ENCODE measurements at regions not wholly inside any gene's neighbourhood (a gene's known extent, or its start where the extent isn't known, plus 50 kb on each side); places are given as distances from the start of the nearest gene placed in this dataset.

DNA sequence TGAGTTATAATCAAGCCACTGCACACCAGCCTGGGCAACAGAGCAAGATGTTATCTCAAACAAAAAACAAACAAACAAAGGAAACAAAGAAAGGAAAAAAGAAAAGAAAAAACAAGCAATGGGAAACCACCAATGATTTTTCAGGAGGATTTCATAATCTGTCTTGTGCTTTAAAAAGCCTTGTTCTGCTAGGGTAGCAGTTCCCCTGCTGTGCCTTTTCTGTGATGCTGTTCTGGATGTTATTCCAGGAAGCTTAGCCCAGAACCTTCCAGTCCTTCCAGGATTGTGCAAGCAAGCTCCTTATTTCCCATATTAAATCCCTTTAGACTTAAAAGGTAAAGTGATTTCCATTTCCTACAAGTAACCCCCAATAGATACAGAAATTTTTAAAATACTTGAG, 171.1 kb downstream of the ABCC12 start:
- H3K4me3 ChIP-seq (ENCODE audit: low read depth, low read length, poor library complexity, severe bottlenecking), result no peak overlapping the region
- no peak overlapping the region for H2AFZ ChIP-seq (ENCODE audit: low read length)
- TF ChIP-seq EZH2phosphoT487 (IDR thresholded peaks at IDR 0.05; ENCODE audit: borderline replicate concordance, low read depth, low read length), result no peak
- TF ChIP-seq, protein P1, sequence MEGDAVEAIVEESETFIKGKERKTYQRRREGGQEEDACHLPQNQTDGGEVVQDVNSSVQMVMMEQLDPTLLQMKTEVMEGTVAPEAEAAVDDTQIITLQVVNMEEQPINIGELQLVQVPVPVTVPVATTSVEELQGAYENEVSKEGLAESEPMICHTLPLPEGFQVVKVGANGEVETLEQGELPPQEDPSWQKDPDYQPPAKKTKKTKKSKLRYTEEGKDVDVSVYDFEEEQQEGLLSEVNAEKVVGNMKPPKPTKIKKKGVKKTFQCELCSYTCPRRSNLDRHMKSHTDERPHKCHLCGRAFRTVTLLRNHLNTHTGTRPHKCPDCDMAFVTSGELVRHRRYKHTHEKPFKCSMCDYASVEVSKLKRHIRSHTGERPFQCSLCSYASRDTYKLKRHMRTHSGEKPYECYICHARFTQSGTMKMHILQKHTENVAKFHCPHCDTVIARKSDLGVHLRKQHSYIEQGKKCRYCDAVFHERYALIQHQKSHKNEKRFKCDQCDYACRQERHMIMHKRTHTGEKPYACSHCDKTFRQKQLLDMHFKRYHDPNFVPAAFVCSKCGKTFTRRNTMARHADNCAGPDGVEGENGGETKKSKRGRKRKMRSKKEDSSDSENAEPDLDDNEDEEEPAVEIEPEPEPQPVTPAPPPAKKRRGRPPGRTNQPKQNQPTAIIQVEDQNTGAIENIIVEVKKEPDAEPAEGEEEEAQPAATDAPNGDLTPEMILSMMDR (conservative IDR thresholded peaks at IDR 0.05; ENCODE audit: low read length), result no peak
- ChIA-PET CTCF (ENCODE audit: unreplicated experiment) (no interaction called here), POLR2A (no interaction called here)
- DNase-seq (ENCODE audit: low spot score), result no peak
- no peaks in the 10 kb centered on the region; the same call in 1 of the 2 replicates for H3K9me2 ChIP-seq (ENCODE audit: insufficient read depth, low read length)
- H3K79me2 ChIP-seq (ENCODE audit: insufficient read depth, low read depth, low read length), result no peaks in the 10 kb centered on the region
- intact Hi-C loops (cut with micrococcal nuclease; ENCODE audit: unreplicated experiment), result no loop called here
- BruUV-seq (replicated peaks), result no TSS peak
- H3K27ac ChIP-seq (ENCODE audit: low read depth, low read length, poor library complexity, severe bottlenecking), result no peak overlapping the region
- H3K4me2 ChIP-seq (ENCODE audit: low read length), result no peak overlapping the region
- H3K4me1 ChIP-seq (ENCODE audit: insufficient read depth, low read length, poor library complexity, severe bottlenecking), result no peaks in the 10 kb centered on the region
- no peaks in the 10 kb centered on the region for H3K9me3 ChIP-seq (ENCODE audit: low read length)
- H3K36me3 ChIP-seq (ENCODE audit: insufficient read depth, low read length), result no peaks in the 10 kb centered on the region
- H4K20me1 ChIP-seq (ENCODE audit: insufficient read depth, low read length), result no peaks in the 10 kb centered on the region

DNA sequence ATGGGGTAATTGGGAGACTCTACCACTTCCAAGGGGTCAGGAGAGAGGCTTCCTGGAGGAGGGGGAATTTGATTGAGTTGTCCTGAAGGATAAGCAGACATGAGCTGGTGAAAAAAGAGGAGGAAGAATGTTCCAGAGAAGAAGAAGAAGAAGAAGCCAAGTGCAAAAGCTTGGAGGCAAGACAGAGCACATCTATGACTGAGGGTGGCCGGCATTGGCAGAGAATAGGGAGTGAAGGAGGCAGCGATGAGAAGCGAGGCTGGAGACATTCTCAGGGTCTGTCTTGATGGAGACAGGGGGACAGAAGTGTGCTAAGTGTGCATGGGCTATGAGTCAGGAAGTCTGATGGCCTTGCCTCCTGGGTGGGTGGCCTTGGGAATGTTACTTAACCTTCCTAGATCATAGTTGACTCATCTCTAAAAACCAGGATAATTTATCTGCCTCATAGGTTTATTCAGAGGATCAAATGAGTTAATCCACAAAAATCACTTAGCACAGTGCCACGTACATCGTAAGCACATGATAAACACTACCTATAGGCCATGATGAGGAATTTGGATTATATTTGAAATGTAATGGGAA, 171.7 kb downstream of the ABCC12 start:
- intact Hi-C loops (cut with micrococcal nuclease; ENCODE audit: unreplicated experiment), result no loop called here
- POLR2A ChIA-PET, result no interaction called here
- CTCF ChIA-PET (ENCODE audit: unreplicated experiment), result no interaction called here

DNA sequence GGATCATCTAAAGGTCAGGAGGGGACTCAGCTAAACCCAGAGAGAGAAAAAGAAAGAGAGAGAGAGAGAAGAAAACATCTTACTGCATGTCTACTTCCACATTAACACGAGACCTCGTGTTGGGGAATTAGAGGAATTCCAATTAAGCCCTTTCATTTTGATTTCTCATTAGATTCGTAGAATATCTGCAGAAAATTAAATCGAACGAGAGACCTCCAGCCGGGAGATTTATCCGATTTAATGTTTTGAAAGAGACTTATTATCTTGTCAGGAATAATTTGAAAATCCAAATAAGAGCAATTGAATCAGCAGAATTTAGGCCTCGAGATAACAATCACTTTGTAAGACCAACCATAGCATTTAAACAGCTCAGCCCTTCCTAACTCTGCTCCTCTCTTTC, 175.6 kb downstream of the ABCC12 start:
- intact Hi-C loops (cut with micrococcal nuclease; ENCODE audit: unreplicated experiment), result no loop called here
- Histone ChIP-seq H3K79me2 (ENCODE audit: insufficient read depth, low read depth, low read length) (no peaks in the 10 kb centered on the region), H4K20me1 (ENCODE audit: insufficient read depth, low read length) (no peaks in the 10 kb centered on the region), H3K9me3 (ENCODE audit: low read length) (no peaks in the 10 kb centered on the region), H3K27ac (ENCODE audit: low read depth, low read length, poor library complexity, severe bottlenecking) (no peak overlapping the region), H3K4me1 (ENCODE audit: insufficient read depth, low read length, poor library complexity, severe bottlenecking) (no peaks in the 10 kb centered on the region), H3K4me2 (ENCODE audit: low read length) (no peak overlapping the region), H3K36me3 (ENCODE audit: insufficient read depth, low read length) (no peaks in the 10 kb centered on the region), H3K4me3 (ENCODE audit: low read depth, low read length, poor library complexity, severe bottlenecking) (no peak overlapping the region), H2AFZ (ENCODE audit: low read length) (no peak overlapping the region), H3K9me2 (ENCODE audit: insufficient read depth, low read length) (no peaks in the 10 kb centered on the region)
- ChIA-PET CTCF (ENCODE audit: unreplicated experiment) (no interaction called here), POLR2A (no interaction called here)
- no peak for DNase-seq (ENCODE audit: low spot score)
- no peak for TF ChIP-seq EZH2phosphoT487 (IDR thresholded peaks at IDR 0.05; ENCODE audit: borderline replicate concordance, low read depth, low read length)
- TF ChIP-seq, protein P1 (conservative IDR thresholded peaks at IDR 0.05; ENCODE audit: low read length), result no peak
- BruUV-seq (replicated peaks), result no TSS peak

More for the DNA sequence above, 171.7 kb downstream of the ABCC12 start:
- TF ChIP-seq, protein P1 (conservative IDR thresholded peaks at IDR 0.05; ENCODE audit: low read length), result no peak
- no peak for TF ChIP-seq EZH2phosphoT487 (IDR thresholded peaks at IDR 0.05; ENCODE audit: borderline replicate concordance, low read depth, low read length)
- Histone ChIP-seq H3K4me1 (ENCODE audit: insufficient read depth, low read length, poor library complexity, severe bottlenecking) (no peaks in the 10 kb centered on the region), H2AFZ (ENCODE audit: low read length) (no peak overlapping the region), H3K27ac (ENCODE audit: low read depth, low read length, poor library complexity, severe bottlenecking) (no peak overlapping the region), H4K20me1 (ENCODE audit: insufficient read depth, low read length) (no peaks in the 10 kb centered on the region), H3K4me2 (ENCODE audit: low read length) (no peak overlapping the region), H3K9me3 (ENCODE audit: low read length) (no peaks in the 10 kb centered on the region), H3K9me2 (ENCODE audit: insufficient read depth, low read length) (no peaks in the 10 kb centered on the region; the same call in 1 of the 2 replicates), H3K79me2 (ENCODE audit: insufficient read depth, low read depth, low read length) (no peaks in the 10 kb centered on the region), H3K4me3 (ENCODE audit: low read depth, low read length, poor library complexity, severe bottlenecking) (no peak overlapping the region), H3K36me3 (ENCODE audit: insufficient read depth, low read length) (no peaks in the 10 kb centered on the region)
- no TSS peak for BruUV-seq (replicated peaks)
- DNase-seq (ENCODE audit: low spot score), result no peak

All from OCI-LY7 (cell line).